K562 (cell line): ENCODE measurements at regions not wholly inside any gene's neighbourhood (a gene's known extent, or its start where the extent isn't known, plus 50 kb on each side); places are given as distances from the start of the nearest gene placed in this dataset.

ENCODE experiments used
- ATAC-seq: fragments of 200-7000 bp; cut with Tn5 transposase; 3 replicates; pipeline ENCODE4 v1.9.1; 2020; ENCODE audit warnings: moderate library complexity
- BruUV-seq: library from RNA; stranded (reverse); fragments of 400-500 nt; replicated peaks from 2 replicates; lab custom pipeline; 2021; lab: Mats Ljungman, UMichigan
- CTCF ChIA-PET: fragments of 300-600 bp; formaldehyde crosslinking; extraction: SDS; loops from one replicate; lab custom pipeline; 2021; ENCODE audit warnings: low intra/inter-chr PET ratio; lab: Yijun Ruan, JAX
- POLR2A ChIA-PET: fragments of 300-600, 350-650 bp; sonication (Branson Sonifier 250); formaldehyde crosslinking; extraction: SDS; loops from one replicate; lab custom pipeline; 2021; ENCODE audit warnings: antibody characterized with exemption, inconsistent platforms; lab: Yijun Ruan, JAX
- DNase-seq, 4 experiments: peaks; one replicate each; pipeline versions ENCODE4 v3.0.0 to v3.0.0-alpha.2; 2011 to 2018; ENCODE audit warnings: low spot score in 3 of 4, mixed read lengths in 3 of 4; ENCODE audit errors: extremely low read depth in 1 of 4
- FAIRE-seq: peaks from 2 replicates; lab custom pipeline; 2011; peaks lifted over from hg19 to GRCh38; lab: Jason Lieb, UNC
- H2AFZ ChIP-seq: 2 replicates; pipeline ENCODE4 v1.6.0; 2011; ENCODE audit warnings: low read depth, low read length, control low read depth, inconsistent platforms
- H3K27ac ChIP-seq: fragments of 200-600 bp; 3 replicates; pipeline ENCODE4 v1.8.0; 2011; ENCODE audit warnings: low read depth, mild to moderate bottlenecking, control low read depth, inconsistent platforms, low read length, moderate library complexity, mixed read lengths; ENCODE audit errors: extremely low read depth
- H3K27me3 ChIP-seq, 2 experiments: fragments of 300-600 bp in 1 of 2; 2 replicates in 1 of 2; 3 replicates in 1 of 2; pipeline versions ENCODE4 v1.6.0 to v1.8.0; 2011; ENCODE audit warnings: inconsistent platforms in 2 of 2, low read length in 2 of 2, mild to moderate bottlenecking in 1 of 2, mixed read lengths in 1 of 2, moderate library complexity in 1 of 2; ENCODE audit not compliant: control insufficient read depth in 2 of 2, insufficient read depth in 2 of 2
- H3K36me3 ChIP-seq: fragments of 300-600 bp; 3 replicates; pipeline ENCODE4 v1.8.0; 2011; ENCODE audit warnings: mild to moderate bottlenecking, low read length, inconsistent platforms; ENCODE audit not compliant: control insufficient read depth, insufficient read depth
- H3K4me1 ChIP-seq, 2 experiments: fragments of 200-600 bp in 1 of 2; replicated peaks in 1 of 2; 2 replicates in 1 of 2; 3 replicates in 1 of 2; pipeline versions ENCODE4 v1.5.1 to v1.8.0; 2011; ENCODE audit warnings: inconsistent platforms in 2 of 2, low read length in 2 of 2, mild to moderate bottlenecking in 1 of 2, mixed read lengths in 1 of 2, moderate library complexity in 1 of 2; ENCODE audit not compliant: control insufficient read depth in 2 of 2, insufficient read depth in 2 of 2
- H3K4me2 ChIP-seq: 2 replicates; pipeline ENCODE4 v1.6.1; 2011; ENCODE audit warnings: low read length, control low read depth, inconsistent platforms, mixed read lengths; ENCODE audit not compliant: insufficient read depth
- H3K4me3 ChIP-seq: fragments of 200-600 bp; sonication (generic), shearing (Covaris generic); 2 replicates; pipeline ENCODE4 v1.5.1; 2016; ENCODE audit warnings: control low read depth, inconsistent platforms
- H3K79me2 ChIP-seq: fragments of 200-600 bp; 3 replicates; pipeline ENCODE4 v1.8.0; 2011; ENCODE audit warnings: low read length, inconsistent platforms; ENCODE audit not compliant: control insufficient read depth, insufficient read depth
- H3K9ac ChIP-seq, 2 experiments: 2 replicates each; pipeline versions ENCODE4 v1.6.0 to v1.6.1; 2011; ENCODE audit warnings: low read depth in 2 of 2, low read length in 2 of 2, control low read depth in 1 of 2, inconsistent platforms in 1 of 2, mild to moderate bottlenecking in 1 of 2, mixed read lengths in 1 of 2; ENCODE audit not compliant: insufficient read depth in 1 of 2
- H3K9me1 ChIP-seq: one replicate; pipeline ENCODE4 v1.6.0; 2011; ENCODE audit warnings: inconsistent platforms, mild to moderate bottlenecking, low read length, moderate library complexity; ENCODE audit not compliant: control insufficient read depth, insufficient read depth
- H3K9me3 ChIP-seq: replicated peaks from 2 replicates; pipeline ENCODE4 v1.5.1; 2011; ENCODE audit warnings: low read depth, low read length, inconsistent platforms; ENCODE audit not compliant: control insufficient read depth, insufficient read depth
- H4K20me1 ChIP-seq: replicated peaks from 2 replicates; pipeline ENCODE4 v1.6.1; 2011; ENCODE audit warnings: low read length, inconsistent platforms, mixed read lengths; ENCODE audit not compliant: control insufficient read depth, insufficient read depth
- DDX20 ChIP-seq: fragments of 450-650 bp; IDR thresholded peaks from 2 replicates; pipeline ENCODE4 v1.6.1; 2016; ENCODE audit warnings: missing genetic modification characterization, low read depth, mild to moderate bottlenecking, missing compliant biosample characterization, moderate library complexity
- DMBX1 ChIP-seq: fragments of 250-450 bp; sonication (Bioruptor Pico); IDR thresholded peaks from 2 replicates; pipeline ENCODE4 v1.8.0; 2022; ENCODE audit warnings: inconsistent platforms, mild to moderate bottlenecking, moderate library complexity, borderline replicate concordance
- DPF2 ChIP-seq: fragments of 450-650 bp; IDR thresholded peaks from 2 replicates; pipeline ENCODE4 v1.6.1; 2016
- ETS2 ChIP-seq: IDR thresholded peaks from 2 replicates; pipeline ENCODE4 v1.6.1; 2016; ENCODE audit warnings: borderline replicate concordance, missing genetic modification characterization, mild to moderate bottlenecking, moderate library complexity, missing compliant biosample characterization; ENCODE audit not compliant: poor library complexity, severe bottlenecking
- FOXJ3 ChIP-seq: sonication (generic); formaldehyde crosslinking; IDR thresholded peaks from 2 replicates; pipeline ENCODE4 v1.4.0; 2020; ENCODE audit warnings: mild to moderate bottlenecking, missing genetic modification reagents
- GATA2 ChIP-seq: sonication (generic); formaldehyde crosslinking; IDR thresholded peaks from 2 replicates; pipeline ENCODE4 v1.4.0; 2020; ENCODE audit warnings: mild to moderate bottlenecking, missing genetic modification reagents
- MAFF ChIP-seq: IDR thresholded peaks from 2 replicates; pipeline ENCODE4 v1.6.1; 2012; ENCODE audit warnings: low read length, improper control_type of control experiment
- MTA2 ChIP-seq: fragments of 450-650 bp; IDR thresholded peaks from 2 replicates; pipeline ENCODE4 v1.6.1; 2016; ENCODE audit warnings: low read depth
- NUFIP1 ChIP-seq: fragments of 450-650 bp; IDR thresholded peaks from 2 replicates; pipeline ENCODE4 v1.6.1; 2018; ENCODE audit not compliant: partially characterized antibody
- SMAD3 ChIP-seq: fragments of 450-650 bp; formaldehyde crosslinking; conservative IDR thresholded peaks from 2 replicates; pipeline ENCODE4 v1.4.0; 2020; ENCODE audit warnings: mild to moderate bottlenecking
- SNIP1 ChIP-seq: fragments of 450-650 bp; IDR thresholded peaks from 2 replicates; pipeline ENCODE4 v1.7.1; 2017; ENCODE audit warnings: low read depth, mild to moderate bottlenecking
- SNRNP70 ChIP-seq: fragments of 200-400 bp; formaldehyde crosslinking; optimal IDR thresholded peaks from 2 replicates; pipeline ENCODE3; 2017; ENCODE audit warnings: low read depth, low read length
- SP1 ChIP-seq: sonication (generic); formaldehyde crosslinking; IDR thresholded peaks from 2 replicates; pipeline ENCODE4 v1.8.1; 2022; ENCODE audit warnings: mild to moderate bottlenecking, missing genetic modification reagents
- SRSF3 ChIP-seq: fragments of 200-400 bp; formaldehyde crosslinking; IDR thresholded peaks from 2 replicates; pipeline ENCODE4 v1.6.1; 2016; ENCODE audit warnings: mild to moderate bottlenecking, low read length, moderate library complexity; ENCODE audit not compliant: insufficient read depth
- SRSF9 ChIP-seq: fragments of 200-400 bp; formaldehyde crosslinking; IDR thresholded peaks from 2 replicates; pipeline ENCODE4 v1.6.1; 2017; ENCODE audit warnings: low read depth, low read length, borderline replicate concordance
- TCF15 ChIP-seq: fragments of 250-450 bp; sonication (Bioruptor Pico); IDR thresholded peaks from 2 replicates; pipeline ENCODE4 v1.8.0; 2022; ENCODE audit warnings: moderate library complexity, mild to moderate bottlenecking, inconsistent platforms
- ZBTB12 ChIP-seq: fragments of 250-450 bp; sonication (Bioruptor Pico); IDR thresholded peaks from 2 replicates; pipeline ENCODE4 v1.4.0; 2020
- ZBTB7A ChIP-seq: IDR thresholded peaks from 2 replicates; pipeline ENCODE4 v1.6.1; 2011; ENCODE audit warnings: low read depth, mild to moderate bottlenecking, low read length, moderate library complexity, borderline replicate concordance; ENCODE audit not compliant: control insufficient read depth
- ZNF121 ChIP-seq: sonication (generic); formaldehyde crosslinking; conservative IDR thresholded peaks from 2 replicates; pipeline ENCODE4 v1.8.0; 2022; ENCODE audit warnings: missing genetic modification reagents
- ZNF197 ChIP-seq: fragments of 200-800 bp; sonication (Bioruptor generic); IDR thresholded peaks from 2 replicates; pipeline ENCODE4 v1.6.1; 2016; ENCODE audit warnings: low read depth, missing genetic modification characterization, missing compliant biosample characterization
- WGBS: fragments of 100-300 bp; shearing (Covaris generic); methylation state at CpG from one replicate; pipeline ENCODE4 v1.1.6; 2016; ENCODE audit warnings: low coverage, mixed read lengths; ENCODE audit not compliant: insufficient coverage; ENCODE audit errors: missing lambda C conversion rate; 5-methylcytosine and 5-hydroxymethylcytosine counted together
- in situ Hi-C: fragments of 300-500 bp; cut with MboI; formaldehyde crosslinking; loops from 4 replicates; pipeline ENCODE4 v1.15.0; 2018; ENCODE audit warnings: inconsistent platforms, mixed read lengths
- intact Hi-C: fragments of 100-400 bp; cut with micrococcal nuclease; formaldehyde crosslinking; loops from 2 replicates; pipeline ENCODE4 v1.14.2; 2022

- Histone ChIP-seq H3K9me1 (no peaks in the 10 kb centered on the region), H3K4me3 (no peak overlapping the region), H3K4me1 (no peaks in the 10 kb centered on the region), H3K9ac (no peak overlapping the region), H4K20me1 (no peaks in the 10 kb centered on the region), H3K79me2 (no peaks in the 10 kb centered on the region), H3K9me3 (no peaks in the 10 kb centered on the region), H3K36me3 (no peaks in the 10 kb centered on the region), H3K27me3 (no peaks in the 10 kb centered on the region), H2AFZ (no peak overlapping the region), H3K27ac (no peak overlapping the region), H3K4me2 (no peak overlapping the region)
- TF ChIP-seq ZBTB7A (no peak), SRSF9 (no peak), MAFF (no peak), ZNF121 (CRISPR knock-in tag) (no peak), SNRNP70 (no peak), ZNF197 (no peak), SMAD3 (CRISPR knock-in tag) (no peak), SRSF3 (no peak), FOXJ3 (CRISPR knock-in tag) (no peak), ETS2 (tag) (no peak), GATA2 (no peak), NUFIP1 (no peak), DPF2 (no peak), DMBX1 (CRISPR knock-in tag) (no peak), SNIP1 (no peak), DDX20 (tag) (no peak), ZBTB12 (CRISPR knock-in tag) (no peak), TCF15 (CRISPR knock-in tag) (no peak), SP1 (CRISPR knock-in tag) (no peak), MTA2 (no peak)
- intact Hi-C loops = no loop called here
- FAIRE-seq (no peak), ATAC-seq (no peak), DNase-seq (no peak)
- no TSS peak for BruUV-seq
- in situ Hi-C loops = no loop called here
- 0% methylated on average over 1 of the region's 1 CpG for WGBS
- POLR2A ChIA-PET = interaction anchor here (0.7 kb wide), 1 partner anchor 34 kb away, joined by 3 read pairs; no protein-coding TSS in a partner anchor
- CTCF ChIA-PET = no interaction called here
These were observed 330.3 kb upstream of the XYLT1 start for GRCh38 chr16:17801068-17801467.
